ENCODE measurements at regions not wholly inside any gene's neighbourhood (a gene's known extent, or its start where the extent isn't known, plus 50 kb on each side); places are given as distances from the start of the nearest gene placed in this dataset.

DNA sequence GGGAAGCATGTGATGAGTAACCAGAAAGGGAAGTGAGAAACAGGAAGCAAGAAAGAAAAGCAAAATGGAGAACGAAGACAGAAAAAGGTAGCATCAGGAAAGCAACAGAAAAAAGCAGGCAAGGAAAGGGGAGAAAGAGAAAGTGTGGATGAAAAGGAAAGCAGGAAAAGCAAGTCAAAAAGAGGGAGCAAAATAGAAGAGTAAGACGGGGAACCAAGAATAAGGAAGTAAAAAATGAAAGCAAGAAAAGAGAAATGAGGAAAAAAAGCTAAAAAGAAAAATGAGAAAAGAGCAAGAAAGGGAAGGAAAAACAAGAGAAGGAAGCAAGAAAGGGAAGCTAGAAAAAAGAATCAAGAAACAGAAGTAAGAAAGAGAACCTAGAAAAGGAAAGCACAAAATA is 242.3 kb upstream of the NCKAP5 start:
- TF ChIP-seq CTCF (IDR thresholded peaks at IDR 0.05) = no peak
- TF ChIP-seq POLR2A (IDR thresholded peaks at IDR 0.05) = no peak

Data from right lobe of liver (tissue), 4 donors.